ENCODE measurements at regions not wholly inside any gene's neighbourhood (a gene's known extent, or its start where the extent isn't known, plus 50 kb on each side); places are given as distances from the start of the nearest gene placed in this dataset.

DNA sequence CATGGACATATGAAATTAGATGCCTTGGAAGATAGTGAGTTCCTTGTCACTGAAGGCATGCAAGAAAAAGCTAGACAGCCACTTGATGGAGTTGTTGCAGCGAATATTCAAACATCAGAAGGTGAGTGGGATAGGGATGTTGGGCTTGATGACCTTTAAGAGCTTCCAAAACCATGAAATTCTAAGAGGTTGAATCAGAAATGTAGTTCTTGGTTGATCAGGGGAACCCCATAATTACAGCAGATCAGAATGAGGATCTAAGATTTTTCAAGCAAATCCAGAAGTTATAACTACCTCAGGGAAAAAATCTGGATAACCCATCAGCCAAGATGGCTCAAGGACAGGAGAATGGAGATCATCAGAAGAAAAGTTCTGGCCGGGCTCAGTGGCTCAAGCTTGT is 244.3 kb upstream of the NR4A3 start:
- TF ChIP-seq, protein P1, sequence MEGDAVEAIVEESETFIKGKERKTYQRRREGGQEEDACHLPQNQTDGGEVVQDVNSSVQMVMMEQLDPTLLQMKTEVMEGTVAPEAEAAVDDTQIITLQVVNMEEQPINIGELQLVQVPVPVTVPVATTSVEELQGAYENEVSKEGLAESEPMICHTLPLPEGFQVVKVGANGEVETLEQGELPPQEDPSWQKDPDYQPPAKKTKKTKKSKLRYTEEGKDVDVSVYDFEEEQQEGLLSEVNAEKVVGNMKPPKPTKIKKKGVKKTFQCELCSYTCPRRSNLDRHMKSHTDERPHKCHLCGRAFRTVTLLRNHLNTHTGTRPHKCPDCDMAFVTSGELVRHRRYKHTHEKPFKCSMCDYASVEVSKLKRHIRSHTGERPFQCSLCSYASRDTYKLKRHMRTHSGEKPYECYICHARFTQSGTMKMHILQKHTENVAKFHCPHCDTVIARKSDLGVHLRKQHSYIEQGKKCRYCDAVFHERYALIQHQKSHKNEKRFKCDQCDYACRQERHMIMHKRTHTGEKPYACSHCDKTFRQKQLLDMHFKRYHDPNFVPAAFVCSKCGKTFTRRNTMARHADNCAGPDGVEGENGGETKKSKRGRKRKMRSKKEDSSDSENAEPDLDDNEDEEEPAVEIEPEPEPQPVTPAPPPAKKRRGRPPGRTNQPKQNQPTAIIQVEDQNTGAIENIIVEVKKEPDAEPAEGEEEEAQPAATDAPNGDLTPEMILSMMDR (IDR thresholded peaks at IDR 0.05): no peak
- TF ChIP-seq POLR2A (IDR thresholded peaks at IDR 0.05): no peak
